Cardiac fibroblast (primary cell): ENCODE measurements at regions not wholly inside any gene's neighbourhood (a gene's known extent, or its start where the extent isn't known, plus 50 kb on each side); places are given as distances from the start of the nearest gene placed in this dataset.

Experiments used
- DNase-seq, 2 donors: peaks; one replicate each; pipeline versions ENCODE4 v3.0.0 to v3.0.0-alpha.2; 2010; ENCODE audit warnings: low read depth in 2 of 2
- H3K4me3 ChIP-seq, 2 donors: replicated peaks in 1 of 2; 1 replicate in 1 of 2; 2 replicates in 1 of 2; pipeline ENCODE4 v1.5.1; 2011; ENCODE audit warnings: low read depth in 2 of 2, low read length in 2 of 2, mild to moderate bottlenecking in 2 of 2, moderate library complexity in 1 of 2
- TF ChIP-seq, protein P1 (sequence below): IDR thresholded peaks from one replicate; pipeline ENCODE4 v1.5.1; 2011; ENCODE audit warnings: low read depth, mild to moderate bottlenecking, low read length, inconsistent platforms

DNA sequence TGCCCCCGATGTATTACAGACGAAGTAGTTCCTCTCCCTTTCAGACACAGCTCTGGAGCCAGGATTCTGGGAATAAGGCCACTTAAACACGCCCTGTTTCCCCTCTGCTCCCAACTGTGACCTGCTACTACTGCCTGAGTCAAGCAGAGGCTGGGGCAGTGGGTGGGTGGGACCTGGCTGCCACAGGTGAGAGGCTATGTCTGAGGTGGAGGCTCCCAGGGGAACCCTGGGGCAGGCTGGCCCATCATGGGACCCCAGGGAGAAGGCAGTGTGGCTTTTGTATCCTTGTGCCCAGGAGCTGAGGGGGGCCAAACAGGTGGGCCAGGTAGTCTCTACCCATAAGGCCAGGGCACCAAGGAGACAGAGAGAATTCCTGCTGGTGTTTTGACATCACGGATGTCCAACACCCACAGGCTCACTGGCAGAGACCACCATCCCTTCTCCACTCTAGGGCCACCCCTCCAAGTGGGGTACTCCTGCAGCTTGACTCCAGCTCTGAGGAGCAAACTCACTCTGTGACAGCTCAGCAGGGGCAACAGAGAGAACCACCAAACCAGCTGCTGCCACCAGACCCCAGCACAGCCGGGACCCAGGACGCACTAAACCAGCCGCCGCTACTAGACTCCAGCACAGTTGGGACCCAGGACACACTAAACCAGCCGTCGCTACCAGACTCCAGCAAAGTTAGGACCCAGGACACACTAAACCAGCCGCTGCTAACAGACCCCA, 105.3 kb upstream of the SMURF2 start:
- no peak overlapping the region for H3K4me3 ChIP-seq
- TF ChIP-seq, protein P1, sequence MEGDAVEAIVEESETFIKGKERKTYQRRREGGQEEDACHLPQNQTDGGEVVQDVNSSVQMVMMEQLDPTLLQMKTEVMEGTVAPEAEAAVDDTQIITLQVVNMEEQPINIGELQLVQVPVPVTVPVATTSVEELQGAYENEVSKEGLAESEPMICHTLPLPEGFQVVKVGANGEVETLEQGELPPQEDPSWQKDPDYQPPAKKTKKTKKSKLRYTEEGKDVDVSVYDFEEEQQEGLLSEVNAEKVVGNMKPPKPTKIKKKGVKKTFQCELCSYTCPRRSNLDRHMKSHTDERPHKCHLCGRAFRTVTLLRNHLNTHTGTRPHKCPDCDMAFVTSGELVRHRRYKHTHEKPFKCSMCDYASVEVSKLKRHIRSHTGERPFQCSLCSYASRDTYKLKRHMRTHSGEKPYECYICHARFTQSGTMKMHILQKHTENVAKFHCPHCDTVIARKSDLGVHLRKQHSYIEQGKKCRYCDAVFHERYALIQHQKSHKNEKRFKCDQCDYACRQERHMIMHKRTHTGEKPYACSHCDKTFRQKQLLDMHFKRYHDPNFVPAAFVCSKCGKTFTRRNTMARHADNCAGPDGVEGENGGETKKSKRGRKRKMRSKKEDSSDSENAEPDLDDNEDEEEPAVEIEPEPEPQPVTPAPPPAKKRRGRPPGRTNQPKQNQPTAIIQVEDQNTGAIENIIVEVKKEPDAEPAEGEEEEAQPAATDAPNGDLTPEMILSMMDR, result no peak
- no peak for DNase-seq

DNA sequence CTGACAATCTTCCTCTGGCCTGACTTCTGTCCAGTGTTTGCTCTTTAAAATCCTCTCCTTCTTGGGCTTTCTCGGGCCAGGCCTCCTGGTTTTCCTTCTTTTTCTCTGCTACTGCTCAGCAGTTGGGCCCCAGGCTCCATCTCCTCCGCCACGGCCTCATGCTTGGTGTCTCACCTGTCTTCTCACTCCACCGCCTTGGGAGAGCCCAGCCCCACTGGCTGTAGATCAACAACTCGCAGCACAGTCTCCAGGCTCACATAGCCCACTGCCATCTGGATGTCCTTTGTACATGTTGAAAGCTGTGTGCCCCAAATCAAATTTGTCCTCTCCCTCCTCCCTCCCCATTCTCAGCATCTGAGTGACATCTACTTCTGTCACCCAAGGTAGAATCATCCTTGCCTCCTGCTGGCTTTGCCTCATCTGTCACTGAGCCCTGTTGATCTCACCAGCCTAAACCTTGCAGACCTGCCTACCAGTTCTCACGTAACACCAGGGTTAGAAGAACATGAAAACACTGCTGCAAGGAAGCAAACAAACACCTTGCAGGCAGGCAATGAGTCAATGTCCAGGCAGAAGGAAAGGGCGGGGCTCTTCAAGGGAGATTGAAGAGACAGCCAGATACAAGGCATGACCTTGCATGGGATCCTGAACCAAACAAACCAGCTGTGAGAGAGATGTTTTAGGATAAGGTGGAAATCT, 103.2 kb upstream of the SMURF2 start:
- DNase-seq, result no peak
- TF ChIP-seq, protein P1, result no peak
- no peak overlapping the region for H3K4me3 ChIP-seq

GRCh38 chr17:64750891-64751677, 89.0 kb upstream of the SMURF2 start:
- H3K4me3 ChIP-seq, result no peak overlapping the region
- DNase-seq, result no peak
- TF ChIP-seq, protein P1, result no peak

DNA sequence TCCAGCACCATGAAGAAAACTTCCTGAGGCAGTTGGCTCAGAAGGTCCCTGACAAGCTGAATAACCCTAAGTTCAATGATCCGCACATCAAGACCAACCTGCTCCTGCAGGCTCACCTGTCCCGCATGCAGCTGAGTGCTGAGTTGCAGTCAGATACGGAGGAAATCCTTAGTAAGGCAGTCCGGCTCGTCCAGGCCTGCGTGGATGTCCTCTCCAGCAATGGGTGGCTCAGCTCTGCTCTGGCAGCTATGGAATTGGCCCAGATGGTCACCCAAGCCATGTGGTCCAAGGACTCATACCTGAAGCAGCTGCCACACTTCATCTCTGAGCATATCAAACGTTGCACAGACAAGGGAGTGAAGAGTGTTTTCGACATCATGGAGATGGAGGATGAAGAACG, 88.4 kb upstream of the SMURF2 start:
- no peak overlapping the region for H3K4me3 ChIP-seq
- TF ChIP-seq, protein P1, result no peak
- DNase-seq, result no peak

DNA sequence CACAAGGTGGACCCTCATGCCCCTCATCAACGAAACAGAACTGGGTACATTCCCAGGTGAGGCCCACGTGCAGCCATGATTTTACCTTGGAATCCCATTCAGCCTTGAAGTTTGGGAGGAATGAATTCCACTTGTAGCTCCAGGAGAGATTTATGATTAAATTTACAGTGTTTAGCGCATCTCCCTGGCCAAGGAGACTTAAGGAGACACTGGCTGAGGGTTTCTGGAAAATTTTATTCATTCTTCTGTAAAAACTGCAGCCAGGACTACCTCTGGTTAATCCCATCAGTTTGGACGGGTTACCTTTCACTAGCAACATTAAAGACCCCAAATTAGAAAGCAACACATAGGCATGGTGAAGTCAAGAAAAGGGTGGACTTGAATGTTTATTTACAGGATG, 87.2 kb upstream of the SMURF2 start:
- no peak for DNase-seq
- H3K4me3 ChIP-seq, result no peak overlapping the region
- TF ChIP-seq, protein P1, result no peak

GRCh38 chr17:64747938-64748540, 85.9 kb upstream of the SMURF2 start:
- TF ChIP-seq, protein P1, result no peak
- DNase-seq, result peak; percentile 76 to 83
- H3K4me3 ChIP-seq, result peak overlapping the region in 1 of 2 donors; percentile 19
